ENCODE measurements at regions not wholly inside any gene's neighbourhood (a gene's known extent, or its start where the extent isn't known, plus 50 kb on each side); places are given as distances from the start of the nearest gene placed in this dataset.
"Not testable (repeated sequence)": the region's sequence is repeated elsewhere in the genome, so short reads cannot be mapped to it uniquely, and the experiment has no call there.

GRCh38 chr20:11509776-11510175 is 407.9 kb upstream of the BTBD3 start:
- no TSS peak for BruUV-seq (replicated peaks)
- intact Hi-C loops (cut with micrococcal nuclease; ENCODE audit: unreplicated experiment): no loop called here

GRCh38 chr20:11511821-11512220 is 405.9 kb upstream of the BTBD3 start:
- ATAC-seq (no peak), DNase-seq (ENCODE audit: low read depth, low spot score) (no peak)
- no peaks in the 10 kb centered on the region for H3K9me3 ChIP-seq (ENCODE audit: control insufficient read depth, insufficient read depth, low read depth, low read length)
- no peaks in the 10 kb centered on the region for H3K4me1 ChIP-seq (ENCODE audit: control insufficient read depth, insufficient read depth, low read length)
- intact Hi-C loops (cut with micrococcal nuclease; ENCODE audit: unreplicated experiment): no loop called here
- no TSS peak for BruUV-seq (replicated peaks)
- ChIA-PET POLR2A (no interaction called here), CTCF (no interaction called here)
- in situ Hi-C loops (cut with HindIII; ENCODE audit: low pct_unique_long_range_greater_than_20kb, low sequenced_read_pairs): no loop called here
- H3K36me3 ChIP-seq (ENCODE audit: control insufficient read depth, insufficient read depth, low read length): no peaks in the 10 kb centered on the region
- no peaks in the 10 kb centered on the region for H3K27me3 ChIP-seq (ENCODE audit: control insufficient read depth, insufficient read depth, low read length)
- no peak overlapping the region for H3K4me3 ChIP-seq (ENCODE audit: low read depth in 2 of 2, low read length in 2 of 2)
- TF ChIP-seq POLR2AphosphoS5 (IDR thresholded peaks at IDR 0.05; ENCODE audit: low read depth, low read length): no peak
- TF ChIP-seq TCF7L2 (IDR thresholded peaks at IDR 0.05; ENCODE audit: low read depth, low read length): no peak
- TF ChIP-seq SIN3A (IDR thresholded peaks at IDR 0.05; ENCODE audit: borderline replicate concordance, insufficient read depth, low read depth, low read length): no peak
- TF ChIP-seq CTCF (IDR thresholded peaks at IDR 0.05): no peak
- TF ChIP-seq REST (IDR thresholded peaks at IDR 0.05; ENCODE audit: insufficient read depth in 1 of 2, low read depth in 2 of 2, low read length in 1 of 2): no peak
- no peak overlapping the region for H3K27ac ChIP-seq (ENCODE audit: low read length)

More at GRCh38 chr20:11509776-11510175, 407.9 kb upstream of the BTBD3 start:
- Histone ChIP-seq H3K36me3 (ENCODE audit: control insufficient read depth, insufficient read depth, low read length) (no peaks in the 10 kb centered on the region), H3K27me3 (ENCODE audit: control insufficient read depth, insufficient read depth, low read length) (no peaks in the 10 kb centered on the region), H3K27ac (ENCODE audit: low read length) (no peak overlapping the region), H3K4me3 (ENCODE audit: low read depth in 2 of 2, low read length in 2 of 2) (no peak overlapping the region), H3K9me3 (ENCODE audit: control insufficient read depth, insufficient read depth, low read depth, low read length) (no peaks in the 10 kb centered on the region), H3K4me1 (ENCODE audit: control insufficient read depth, insufficient read depth, low read length) (no peaks in the 10 kb centered on the region)
- ChIA-PET CTCF (no interaction called here), POLR2A (no interaction called here)
- no peak for TF ChIP-seq CTCF (IDR thresholded peaks at IDR 0.05)
- TF ChIP-seq TCF7L2 (IDR thresholded peaks at IDR 0.05; ENCODE audit: low read depth, low read length): no peak
- no peak for TF ChIP-seq POLR2AphosphoS5 (IDR thresholded peaks at IDR 0.05; ENCODE audit: low read depth, low read length)
- no peak for TF ChIP-seq SIN3A (IDR thresholded peaks at IDR 0.05; ENCODE audit: borderline replicate concordance, insufficient read depth, low read depth, low read length)
- TF ChIP-seq REST (IDR thresholded peaks at IDR 0.05; ENCODE audit: insufficient read depth in 1 of 2, low read depth in 2 of 2, low read length in 1 of 2): no peak
- no peak for ATAC-seq
- DNase-seq (ENCODE audit: low read depth, low spot score): no peak
- in situ Hi-C loops (cut with HindIII; ENCODE audit: low pct_unique_long_range_greater_than_20kb, low sequenced_read_pairs): no loop called here

GRCh38 chr20:11513241-11513745 is 404.4 kb upstream of the BTBD3 start:
- H3K27ac ChIP-seq (ENCODE audit: low read length); H3K4me1 ChIP-seq (ENCODE audit: control insufficient read depth, insufficient read depth, low read length); CTCF ChIA-PET; in situ Hi-C loops (cut with HindIII; ENCODE audit: low pct_unique_long_range_greater_than_20kb, low sequenced_read_pairs); H3K4me3 ChIP-seq (ENCODE audit: low read depth in 2 of 2, low read length in 2 of 2); BruUV-seq (replicated peaks); DNase-seq (ENCODE audit: low read depth, low spot score); POLR2A ChIA-PET; H3K9me3 ChIP-seq (ENCODE audit: control insufficient read depth, insufficient read depth, low read depth, low read length); ATAC-seq; H3K27me3 ChIP-seq (ENCODE audit: control insufficient read depth, insufficient read depth, low read length); H3K36me3 ChIP-seq (ENCODE audit: control insufficient read depth, insufficient read depth, low read length); intact Hi-C loops (cut with micrococcal nuclease; ENCODE audit: unreplicated experiment): not testable (repeated sequence)

Data from Panc1 (cell line).